SK-N-DZ (cell line): ENCODE measurements at regions not wholly inside any gene's neighbourhood (a gene's known extent, or its start where the extent isn't known, plus 50 kb on each side); places are given as distances from the start of the nearest gene placed in this dataset.

Experiments
- DNase-seq: peaks from one replicate; pipeline ENCODE4 v3.0.0-alpha.2; 2015; ENCODE audit warnings: low spot score

DNA sequence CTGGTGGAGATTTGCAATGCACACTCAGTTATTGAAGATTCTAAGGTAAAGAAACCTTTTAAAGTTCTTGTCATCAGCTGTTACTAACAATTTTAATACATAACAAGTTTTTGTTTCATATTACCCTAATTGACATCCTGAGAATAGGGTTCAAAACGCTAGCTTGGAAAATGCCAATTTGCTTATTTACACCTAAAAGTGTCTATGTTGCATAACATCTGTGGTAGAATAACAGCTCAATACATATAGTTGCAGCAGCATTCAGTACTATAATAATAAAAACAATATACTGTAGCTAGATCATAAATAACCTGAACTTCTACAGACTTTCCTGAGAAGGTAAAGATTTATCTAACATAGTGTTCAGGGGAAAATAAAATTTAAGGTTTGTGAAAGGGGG is 219.0 kb downstream of the OSR1 start:
- DNase-seq: no peak

DNA sequence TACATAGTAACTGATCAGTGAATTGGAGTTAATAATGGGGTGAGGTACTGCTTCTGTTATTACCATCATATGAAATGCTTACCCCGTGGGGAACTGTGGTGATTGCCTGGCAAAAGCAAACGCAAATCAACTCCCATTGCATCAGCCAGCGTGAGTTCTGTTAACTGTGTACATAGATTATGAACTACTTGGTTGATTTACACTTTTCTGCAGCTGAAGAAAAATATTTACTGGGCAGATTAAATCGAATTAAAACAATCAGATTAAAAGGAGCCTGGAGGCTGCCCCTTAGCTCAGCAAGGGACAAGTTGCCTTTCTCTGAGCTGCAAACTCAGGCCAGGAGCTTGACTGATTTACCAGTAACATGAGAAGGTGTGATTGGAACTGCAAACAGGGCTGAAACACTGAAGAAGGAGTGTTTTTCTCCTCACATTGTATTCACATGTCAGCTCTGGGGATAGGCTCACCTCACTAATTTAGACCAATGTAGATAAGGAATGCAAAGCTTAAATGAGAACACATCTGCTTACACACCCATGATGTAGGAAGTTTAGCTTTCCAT is 220.1 kb downstream of the OSR1 start:
- DNase-seq: peak; percentile 2

DNA sequence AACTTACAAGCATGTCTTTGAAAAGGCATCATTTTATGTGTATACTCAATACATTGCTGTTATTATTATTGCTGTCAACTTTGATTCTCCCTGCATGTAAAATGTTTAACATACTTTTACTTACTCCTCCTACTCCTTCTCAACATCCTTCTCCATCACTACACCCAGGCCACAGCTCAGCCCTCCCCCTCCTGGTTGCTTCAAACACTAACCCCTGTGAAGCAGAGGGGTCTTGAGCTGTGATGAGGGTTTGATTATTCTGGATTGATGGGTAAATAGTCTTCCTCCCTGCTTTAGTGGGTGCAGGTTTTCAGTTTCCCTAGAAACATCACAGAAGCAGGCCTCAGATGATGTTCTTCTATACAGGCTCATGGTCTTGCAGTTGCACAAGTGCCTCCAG is 221.0 kb downstream of the OSR1 start:
- no peak for DNase-seq

DNA sequence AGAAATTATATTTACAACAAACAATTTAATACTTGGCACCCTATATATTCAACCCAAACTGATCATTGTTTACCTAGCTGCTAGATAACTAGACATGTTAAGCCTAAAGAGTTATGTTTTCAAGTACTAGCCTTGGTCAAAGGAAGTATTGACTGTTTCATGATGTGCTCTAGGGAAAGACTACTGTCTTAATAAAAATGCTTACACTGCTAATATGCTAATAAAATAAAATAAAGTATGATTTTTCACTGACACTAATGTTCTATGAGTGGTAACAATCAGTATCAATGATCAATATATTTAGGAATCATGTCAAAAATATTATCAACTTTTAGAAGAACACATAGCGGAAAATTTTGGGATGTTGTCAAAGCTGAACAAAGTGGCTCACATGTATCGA is 225.5 kb downstream of the OSR1 start:
- no peak for DNase-seq

DNA sequence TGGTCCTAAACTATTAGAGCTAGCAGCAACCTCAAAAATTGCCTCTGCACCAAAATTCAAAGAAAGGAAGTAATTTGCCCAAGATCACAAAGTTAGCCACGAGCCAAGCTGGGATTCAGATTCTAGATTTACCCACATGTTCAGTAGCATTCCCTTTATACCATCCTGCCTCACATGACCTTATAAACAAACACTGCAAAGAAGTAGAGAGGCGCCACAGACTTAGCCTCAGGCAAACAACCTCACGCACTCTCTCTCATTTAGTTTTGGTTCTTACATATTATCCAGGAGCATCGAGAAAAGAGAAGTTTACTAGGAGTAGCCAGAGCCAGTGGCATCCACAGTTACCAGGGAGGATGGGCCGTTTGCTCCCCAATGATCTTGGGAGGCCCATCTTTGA is 226.6 kb downstream of the OSR1 start:
- DNase-seq: no peak

DNA sequence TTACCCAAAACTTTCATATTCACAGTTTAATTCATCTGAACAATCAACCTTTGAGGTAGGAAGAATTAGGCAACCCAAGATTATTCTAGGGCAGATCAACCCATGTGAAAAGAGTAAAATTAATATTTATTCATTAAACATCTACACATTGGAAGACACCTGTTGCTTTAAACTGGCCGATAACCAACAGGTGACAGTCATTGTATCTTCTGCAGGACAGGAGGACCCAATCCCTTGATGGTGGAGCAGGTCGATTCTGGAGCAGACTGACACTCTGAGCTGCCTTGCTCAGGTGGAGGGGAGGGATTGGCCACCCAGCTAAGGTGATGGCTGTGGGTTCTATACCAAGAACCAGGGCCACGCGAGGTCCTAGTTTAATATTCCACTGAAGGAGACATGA is 230.3 kb downstream of the OSR1 start:
- DNase-seq: no peak

DNA sequence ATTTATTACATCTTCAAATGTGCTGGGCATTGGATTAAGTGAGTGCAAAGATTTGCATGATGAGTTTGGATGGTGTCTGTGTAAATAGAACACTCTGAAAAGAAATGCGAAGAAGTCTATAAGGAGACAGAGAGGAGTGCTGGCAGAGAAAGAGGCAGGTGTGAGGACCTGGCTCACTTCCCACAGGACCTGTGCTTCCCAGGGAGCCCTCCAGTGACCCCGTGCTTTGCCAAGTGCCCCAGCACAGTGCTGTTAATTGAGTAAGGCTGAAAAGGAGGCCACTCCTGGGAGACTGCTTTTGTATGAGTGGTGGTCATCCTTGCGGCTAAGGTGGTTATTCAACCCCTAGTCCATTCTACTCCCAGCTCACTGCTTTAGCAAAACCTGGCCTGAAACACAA is 230.8 kb downstream of the OSR1 start:
- DNase-seq: no peak

DNA sequence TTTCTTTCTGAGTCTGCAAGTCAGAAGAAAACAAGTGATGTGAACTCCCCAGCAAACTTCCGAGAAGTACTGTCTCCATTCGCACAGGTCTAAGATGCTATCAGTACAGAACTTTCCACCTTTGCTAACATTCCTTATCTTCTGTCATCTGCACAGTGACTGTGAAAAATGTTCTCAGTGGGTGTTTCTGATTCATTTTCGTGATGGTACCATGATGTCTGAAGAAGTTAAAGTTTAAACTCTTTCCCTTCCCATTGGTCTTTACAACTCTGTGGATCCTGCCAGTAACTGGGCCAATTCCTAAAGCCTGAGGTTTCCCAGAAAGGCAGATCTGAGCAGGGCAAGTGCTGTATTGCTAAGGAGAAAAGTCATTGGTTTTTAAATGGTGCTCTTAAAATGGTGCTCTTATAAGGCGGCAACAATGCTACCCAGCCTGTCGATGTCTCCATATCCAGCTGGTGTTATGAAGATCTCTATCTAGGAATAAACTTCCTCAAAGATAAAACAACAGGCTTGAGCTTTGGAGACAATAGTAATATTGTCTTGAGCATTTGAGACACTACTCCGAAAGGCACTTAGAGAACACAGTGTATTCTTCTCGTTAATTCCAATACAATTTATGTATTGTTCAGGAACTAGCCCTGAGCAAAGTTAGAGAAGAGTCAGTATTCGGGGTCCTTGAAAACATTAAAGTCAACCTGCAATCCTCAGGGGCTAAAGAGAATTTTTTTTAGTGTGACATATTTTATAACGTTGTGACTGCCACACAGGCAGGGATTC is 232.3 kb downstream of the OSR1 start:
- DNase-seq: no peak

DNA sequence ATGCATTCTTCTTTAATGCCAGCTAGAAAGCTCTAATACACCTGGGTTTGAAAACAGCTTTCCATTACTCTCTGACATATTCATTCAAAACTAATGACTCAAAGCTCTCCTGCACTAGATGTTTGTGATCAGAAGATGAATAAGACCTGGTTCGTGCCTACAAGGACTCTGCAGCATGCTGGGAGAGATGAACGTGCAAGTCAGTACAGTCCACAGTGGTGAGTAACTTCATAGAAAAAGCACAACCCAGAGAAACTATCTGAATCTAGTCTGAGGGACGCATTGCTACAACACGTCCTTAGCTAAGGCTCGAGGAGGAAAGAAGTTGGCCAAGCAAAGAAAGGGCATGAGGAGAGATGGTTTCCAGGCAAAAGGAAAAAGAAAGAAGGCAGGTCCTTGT is 234.3 kb downstream of the OSR1 start:
- no peak for DNase-seq

DNA sequence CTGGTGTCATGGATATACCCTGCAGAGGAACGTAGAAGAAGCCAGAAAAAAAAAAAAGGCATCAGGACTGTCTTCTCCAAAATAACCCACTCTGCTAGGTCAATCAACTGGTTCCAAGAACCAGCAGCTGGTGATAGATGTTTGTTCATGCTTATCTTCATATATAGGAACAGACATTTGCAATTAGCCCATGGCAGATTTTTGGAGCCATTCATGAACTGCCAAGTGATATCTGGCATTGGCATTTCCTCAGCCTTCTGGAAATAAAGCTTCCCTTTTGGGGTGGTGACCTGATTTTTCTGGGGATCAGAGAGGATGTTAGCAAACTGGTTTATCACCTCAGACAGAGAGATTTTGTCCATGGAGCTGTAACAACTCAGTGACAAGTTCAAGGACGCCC is 234.9 kb downstream of the OSR1 start:
- DNase-seq: no peak

DNA sequence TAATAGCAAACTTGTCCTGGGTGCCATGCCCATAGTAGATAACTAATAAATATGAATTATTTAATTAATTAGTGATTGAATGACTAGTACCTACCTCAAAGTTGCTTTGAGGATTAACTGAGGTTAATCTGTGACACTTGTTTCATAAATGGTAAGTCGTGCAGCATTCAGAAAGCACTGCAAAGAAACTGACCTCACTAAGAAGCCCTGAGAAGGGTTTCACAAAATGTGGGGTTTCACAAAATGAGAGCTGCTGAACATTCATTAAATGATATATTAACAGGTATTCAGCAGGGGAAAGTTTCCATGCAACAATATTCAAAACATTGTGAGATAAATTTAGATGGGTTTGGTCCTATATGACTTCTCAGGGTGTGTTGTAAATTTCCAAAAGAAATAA is 236.2 kb downstream of the OSR1 start:
- no peak for DNase-seq

DNA sequence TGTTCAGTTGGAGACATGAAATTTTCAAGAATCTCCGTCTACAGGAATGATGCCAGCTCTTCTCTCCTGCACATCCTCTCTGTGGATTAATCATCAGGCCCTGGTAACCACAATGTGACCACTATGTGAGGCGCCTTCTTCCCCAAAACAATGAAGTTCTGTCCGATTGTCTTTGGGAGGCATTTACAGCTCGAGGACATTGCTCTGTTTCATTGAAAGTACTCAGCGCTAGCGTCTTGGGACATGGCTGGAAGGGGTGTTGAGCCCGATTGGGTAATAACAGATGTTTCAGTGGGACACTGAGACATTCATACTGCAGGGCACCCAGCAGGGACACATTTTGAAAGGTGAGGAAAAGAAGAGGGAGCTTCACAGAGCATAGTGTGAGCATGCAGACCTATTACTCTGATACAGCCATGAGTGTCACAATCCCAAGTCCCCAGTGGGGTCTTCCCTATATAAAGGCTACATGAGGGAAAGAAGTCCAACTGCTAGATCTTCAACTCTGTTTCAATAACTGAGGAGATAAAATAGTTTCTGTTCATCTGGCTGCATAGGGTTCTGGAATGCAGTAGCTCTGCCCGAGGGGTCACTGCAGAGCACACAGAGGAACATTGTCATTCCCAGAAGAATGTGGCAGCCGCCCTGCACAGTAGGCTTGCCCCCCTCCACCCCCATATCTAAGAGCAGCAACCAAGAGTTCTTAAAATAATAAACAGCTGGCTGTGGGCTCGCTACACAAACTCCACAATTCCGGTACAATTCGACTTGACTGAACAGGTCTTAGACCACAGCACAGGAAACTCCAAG is 237.3 kb downstream of the OSR1 start:
- no peak for DNase-seq

DNA sequence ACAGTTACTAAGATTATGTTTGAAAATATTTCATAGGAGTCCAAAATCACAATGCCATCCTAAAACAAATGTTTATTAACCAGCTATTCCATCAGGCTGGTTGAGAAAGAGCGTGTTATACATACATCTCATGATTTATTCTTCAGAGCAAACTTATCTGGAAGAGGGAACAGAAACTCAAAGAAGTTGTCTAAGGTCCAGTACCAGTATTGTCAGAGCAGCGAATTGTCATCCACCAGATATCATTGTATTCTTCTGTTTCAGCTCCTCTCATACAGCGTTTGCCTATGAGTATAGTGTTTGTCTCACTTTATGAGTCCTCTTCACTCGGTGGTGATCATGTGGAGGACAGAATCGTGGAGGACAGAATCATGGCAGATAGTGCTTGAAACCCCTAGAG is 238.2 kb downstream of the OSR1 start:
- DNase-seq: no peak

DNA sequence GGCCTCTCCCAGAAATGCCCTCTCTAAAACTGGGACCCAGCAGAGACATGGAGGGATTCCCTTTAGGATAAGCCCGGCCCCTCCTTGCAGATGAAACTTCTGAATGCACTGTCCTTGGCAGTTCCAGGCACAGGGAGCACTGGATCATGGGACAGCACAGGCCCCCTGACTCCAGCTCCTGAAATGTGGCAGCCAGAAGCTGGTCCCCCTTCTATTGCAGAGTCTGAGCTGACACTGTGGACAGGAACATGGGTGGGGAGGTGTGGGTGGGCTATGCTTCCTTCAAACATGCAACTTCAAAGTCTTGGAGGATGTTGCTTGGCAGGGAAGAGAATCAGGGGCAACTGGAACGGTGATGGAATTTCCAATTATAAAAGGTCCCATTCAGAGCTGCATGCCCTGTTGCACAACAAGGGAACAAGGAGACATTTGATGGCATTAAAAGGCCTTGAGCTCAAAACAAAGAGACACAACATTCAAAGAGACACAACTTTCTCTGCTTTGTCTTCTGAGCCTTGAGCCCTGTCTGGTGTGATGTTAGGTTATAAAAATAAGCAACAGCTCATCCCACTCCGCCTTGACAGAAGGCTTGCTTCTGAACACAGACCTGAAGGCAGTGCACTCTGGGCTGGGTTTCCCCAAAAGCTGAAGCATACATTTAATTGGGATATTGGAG is 239.0 kb downstream of the OSR1 start:
- no peak for DNase-seq

DNA sequence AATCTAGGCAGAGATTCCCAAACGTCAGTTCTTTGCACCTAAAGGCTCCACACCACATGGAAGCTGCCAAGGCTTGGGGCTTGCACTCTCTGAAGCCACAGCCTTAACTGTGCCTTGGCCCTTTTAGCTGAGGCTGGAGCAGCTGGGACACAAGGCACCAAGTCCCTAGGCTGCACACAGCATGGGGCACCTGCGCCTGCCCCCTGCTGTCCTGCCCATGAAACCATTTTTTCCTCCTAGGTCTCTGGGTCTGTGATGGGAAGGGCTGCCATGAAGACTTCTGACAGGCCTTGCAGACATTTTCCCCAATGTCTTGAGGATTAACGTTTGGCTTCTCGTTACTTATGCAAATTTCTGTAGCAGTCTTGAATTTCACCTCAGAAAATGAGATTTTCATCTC is 241.5 kb downstream of the OSR1 start:
- no peak for DNase-seq

DNA sequence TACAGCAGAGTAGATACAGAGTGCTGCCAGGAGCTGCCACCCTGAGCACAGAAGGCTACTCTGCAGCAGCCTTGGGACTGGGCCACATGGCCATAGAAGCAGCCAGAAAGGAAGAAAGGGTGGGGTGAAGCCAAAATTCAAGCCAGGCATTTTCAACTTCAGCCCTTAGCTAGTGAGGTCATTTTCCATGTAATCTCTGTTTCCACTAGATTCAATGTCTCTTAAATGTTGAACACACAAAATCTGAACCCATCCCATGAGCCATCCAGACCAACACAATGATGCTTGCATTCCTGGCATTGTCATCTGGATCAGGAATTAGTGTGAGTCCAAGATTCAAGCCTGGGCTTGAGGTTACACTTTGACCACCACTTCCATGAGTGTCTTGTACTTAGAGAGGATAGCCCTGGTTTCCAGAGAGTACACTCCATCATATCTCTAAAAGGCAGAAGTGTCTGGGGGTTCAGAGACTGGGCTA is 243.6 kb downstream of the OSR1 start:
- no peak for DNase-seq

DNA sequence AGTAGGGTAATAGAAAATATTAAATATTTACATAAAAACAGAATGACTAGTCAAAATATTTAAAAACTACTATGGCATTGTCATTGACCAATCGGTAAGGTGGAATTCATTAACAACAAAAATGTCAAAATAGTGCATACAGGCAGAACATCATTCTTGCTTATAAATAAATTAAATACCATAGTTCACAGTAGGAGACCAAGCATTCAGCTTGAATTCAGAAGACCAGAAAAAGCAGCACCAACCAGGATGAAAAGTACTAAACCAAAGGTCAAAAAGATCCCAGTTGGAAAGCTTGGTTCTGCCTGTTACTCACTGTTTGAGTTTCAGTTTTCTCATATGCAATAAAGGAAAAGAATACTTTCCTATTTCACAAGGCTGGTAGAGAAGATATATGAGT is 244.3 kb downstream of the OSR1 start:
- DNase-seq: no peak

DNA sequence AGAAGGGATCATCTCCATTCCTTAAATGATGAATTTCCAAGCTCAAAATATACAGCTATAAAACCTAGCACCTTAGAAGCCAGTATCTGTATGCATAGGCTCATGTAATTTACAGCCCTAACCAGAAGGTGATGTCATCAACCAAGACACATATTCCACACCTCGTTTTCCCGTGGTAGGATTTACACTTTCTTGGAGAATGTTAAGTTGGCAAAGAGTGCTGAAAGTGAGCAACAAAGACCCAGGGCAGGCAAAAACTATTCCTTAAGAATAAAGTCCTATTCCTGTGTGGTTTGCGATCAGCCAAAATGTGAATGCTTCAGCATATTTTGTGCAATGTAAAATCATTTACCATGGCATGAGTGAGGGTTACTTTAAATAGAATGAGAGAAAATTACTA is 247.1 kb downstream of the OSR1 start:
- no peak for DNase-seq

DNA sequence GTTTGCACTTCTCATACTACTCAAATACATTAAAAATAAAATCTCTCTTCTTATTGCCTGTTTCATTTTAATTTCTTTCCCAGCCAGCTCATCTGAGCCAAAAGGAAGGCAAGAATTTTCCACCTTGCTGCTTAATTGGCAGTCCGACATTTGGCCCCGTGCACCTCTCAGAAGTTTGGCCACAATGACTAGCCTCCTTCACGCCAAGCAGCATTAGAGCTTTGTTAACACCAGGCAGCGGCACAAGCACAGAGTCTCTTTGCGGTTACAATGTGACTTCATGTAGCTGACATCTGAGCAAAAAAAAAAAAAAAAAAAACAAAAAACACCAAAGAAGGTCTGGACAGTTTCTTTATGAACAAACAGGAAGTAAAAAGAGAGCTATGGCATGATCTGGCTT is 248.9 kb downstream of the OSR1 start:
- DNase-seq: no peak

DNA sequence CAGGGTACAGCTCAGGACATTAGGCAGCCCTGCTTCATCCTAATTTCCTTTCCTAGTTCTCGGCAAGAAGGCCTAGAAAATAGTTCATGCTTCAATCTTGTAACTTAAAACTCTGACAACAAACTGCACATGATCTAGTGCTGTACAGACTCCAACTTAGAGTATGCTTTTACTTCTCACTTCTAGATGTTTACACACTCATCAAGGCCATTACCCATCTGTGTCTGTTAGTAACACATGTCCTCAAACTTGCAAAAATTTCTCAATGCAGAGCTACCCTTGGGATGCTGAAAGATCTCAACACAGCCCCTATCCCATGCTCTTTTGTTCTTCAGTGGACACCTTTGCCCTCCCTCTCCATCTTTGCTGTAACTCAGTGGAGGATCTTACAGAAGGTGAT is 252.0 kb downstream of the OSR1 start:
- DNase-seq: no peak

DNA sequence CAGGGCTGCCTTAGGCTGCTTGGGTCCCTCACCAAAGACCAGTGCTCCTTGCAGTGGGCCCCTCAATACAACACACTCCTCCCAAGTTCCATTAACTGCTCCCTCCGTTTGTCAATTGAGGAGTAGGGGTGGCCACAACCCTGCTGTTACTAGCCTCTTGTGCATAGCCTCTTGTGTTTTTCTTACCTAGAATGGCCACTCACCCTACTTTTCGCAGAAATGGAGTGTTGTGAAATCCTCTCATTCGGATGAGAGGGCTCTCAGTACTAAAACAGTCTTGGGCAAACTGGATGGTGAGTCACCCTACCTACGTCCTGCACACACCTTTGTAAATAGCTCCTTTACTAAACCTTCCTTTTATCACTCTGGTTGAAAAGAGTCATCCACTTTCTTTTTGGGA is 253.9 kb downstream of the OSR1 start:
- DNase-seq: no peak

DNA sequence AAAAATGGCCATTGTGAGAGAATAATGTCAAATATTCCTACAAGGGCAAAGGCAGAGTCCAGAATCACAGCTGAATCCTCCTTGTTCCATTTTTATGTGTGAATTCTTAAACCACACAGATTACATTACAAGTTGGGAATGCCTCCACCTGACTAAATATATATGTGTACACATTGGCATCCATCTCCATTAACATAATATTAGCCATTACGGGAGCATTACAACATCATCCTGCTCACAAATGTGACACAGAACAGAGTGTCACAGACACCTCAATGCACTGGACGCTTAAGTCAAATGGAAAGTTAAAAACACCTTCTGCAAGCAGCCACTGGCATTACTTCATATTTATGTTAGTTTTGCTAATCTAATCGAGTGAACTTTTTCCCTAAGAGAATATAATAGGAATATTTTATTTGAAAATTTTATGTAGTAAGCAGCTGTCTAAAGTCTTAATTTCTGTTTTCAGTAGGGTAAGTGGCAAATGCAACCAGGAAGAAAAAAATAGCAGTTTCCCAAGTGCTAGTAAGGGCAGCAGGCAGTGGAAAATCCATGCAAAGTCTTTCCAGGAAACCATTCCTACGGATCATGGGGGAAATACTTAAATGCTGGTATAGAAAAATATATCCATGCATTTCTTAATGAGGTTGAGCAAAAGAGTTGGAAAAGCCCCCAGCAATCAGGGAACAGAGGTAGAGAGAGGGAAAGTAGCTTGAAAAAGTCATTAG is 255.6 kb downstream of the OSR1 start:
- DNase-seq: no peak
